ENCODE measurements at regions not wholly inside any gene's neighbourhood (a gene's known extent, or its start where the extent isn't known, plus 50 kb on each side); places are given as distances from the start of the nearest gene placed in this dataset.
A peak's percentile ranks its signal among the peaks of the same experiment; 100 is the strongest.
"Not testable (repeated sequence)": the region's sequence is repeated elsewhere in the genome, so short reads cannot be mapped to it uniquely, and the experiment has no call there.

DNA sequence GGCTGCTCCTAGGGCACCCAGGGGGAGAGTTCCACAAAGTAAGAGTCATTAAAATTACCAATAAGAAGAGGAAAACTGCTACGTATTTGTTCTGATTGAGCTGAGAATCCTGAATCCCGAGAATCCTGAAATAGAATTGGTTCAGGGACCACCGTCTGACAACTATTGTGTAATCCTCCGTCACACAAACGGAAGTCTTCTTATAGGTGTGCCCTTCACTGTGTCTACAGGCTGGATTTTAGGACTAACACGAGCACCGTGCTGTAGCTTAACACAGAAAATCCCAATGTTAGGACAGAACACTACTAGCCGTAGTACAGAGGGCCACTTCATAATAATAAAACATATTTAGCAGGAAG, 50.6 kb upstream of the RNF182 start:
- DNase-seq (ENCODE audit: low spot score) = no peak

DNA sequence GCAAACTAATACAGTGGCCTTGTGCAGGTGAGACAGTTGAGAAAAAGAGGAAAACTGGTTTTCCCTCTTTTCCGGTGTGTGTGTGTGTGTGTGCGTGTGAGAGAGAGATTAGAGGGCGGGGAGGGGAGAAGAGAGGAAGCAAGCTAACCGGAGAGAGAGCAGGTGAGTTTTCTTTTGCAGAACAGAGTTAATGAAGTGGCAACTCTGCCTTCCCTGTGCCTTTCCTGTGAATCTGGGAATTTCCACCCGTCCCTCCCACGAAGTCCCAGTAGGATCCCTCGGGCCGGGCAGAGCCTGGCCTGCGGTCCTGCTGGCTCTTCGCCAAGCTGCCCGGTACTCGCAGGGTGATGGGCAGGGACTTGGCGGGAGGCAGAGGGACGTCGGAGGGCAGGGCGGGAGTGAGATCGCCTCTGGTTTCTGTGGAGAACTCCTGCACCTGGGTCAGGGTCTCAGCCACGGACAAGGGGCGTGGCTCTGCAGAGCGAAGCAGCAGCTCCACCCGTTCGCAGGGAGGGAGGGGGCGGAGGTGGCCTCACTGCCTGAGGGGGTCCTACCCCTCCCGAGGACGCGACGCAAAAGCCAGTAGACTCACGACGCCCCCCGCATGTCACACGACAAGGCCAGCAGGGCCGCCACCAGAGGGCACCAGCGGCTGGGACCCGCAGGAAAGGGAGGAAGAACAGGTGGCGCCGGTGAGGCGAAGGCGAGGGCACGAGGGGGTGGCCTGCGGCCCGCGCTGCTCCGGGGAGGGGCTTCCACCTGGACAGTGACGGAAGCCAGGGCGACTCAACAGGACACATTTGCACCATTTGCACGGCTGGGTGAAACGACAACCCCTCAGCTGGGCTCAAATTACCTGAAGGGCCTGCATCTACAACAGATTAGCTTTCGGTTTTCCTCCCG, 51.2 kb upstream of the RNF182 start:
- DNase-seq (ENCODE audit: low spot score) = peak; percentile 96

DNA sequence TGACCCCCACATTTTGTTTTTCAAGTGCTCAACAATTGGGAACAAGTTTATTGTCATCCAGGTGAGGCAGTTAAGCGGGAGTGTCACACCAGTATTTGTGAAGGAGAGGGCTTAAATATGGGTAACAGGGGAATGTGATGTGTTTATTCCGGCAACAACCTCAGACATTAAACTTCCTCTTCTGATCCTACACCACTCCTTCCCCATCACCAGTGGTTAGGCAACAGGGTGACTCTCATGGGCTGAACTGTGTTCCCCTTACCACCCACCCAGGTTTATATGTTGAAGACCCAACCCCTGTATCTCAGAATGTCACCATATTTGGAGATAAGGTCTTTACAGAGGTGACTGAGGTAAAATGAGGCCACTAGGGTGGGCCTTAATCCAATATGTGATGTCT, 52.1 kb upstream of the RNF182 start:
- no peak for DNase-seq (ENCODE audit: low spot score)

DNA sequence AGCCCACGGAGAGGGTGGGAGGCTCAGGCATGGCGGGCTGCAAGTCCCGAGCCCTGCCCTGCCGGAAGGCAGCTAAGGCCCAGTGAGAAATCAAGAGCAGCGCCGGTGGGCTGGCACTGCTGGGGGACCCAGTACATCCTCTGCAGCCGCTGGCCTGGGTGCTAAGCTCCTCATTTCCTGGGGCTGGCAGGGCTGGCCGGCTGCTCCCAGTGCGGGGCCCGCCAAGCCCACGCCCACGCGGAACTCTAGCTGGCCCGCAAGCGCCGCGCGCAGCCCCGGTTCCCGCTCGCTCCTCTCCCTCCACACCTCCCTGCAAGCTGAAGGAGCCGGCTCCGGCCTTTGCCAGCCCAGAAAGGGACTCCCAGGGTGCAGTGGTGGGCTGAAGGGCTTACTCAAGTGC, 52.7 kb upstream of the RNF182 start:
- not testable (repeated sequence) for DNase-seq (ENCODE audit: low spot score)

DNA sequence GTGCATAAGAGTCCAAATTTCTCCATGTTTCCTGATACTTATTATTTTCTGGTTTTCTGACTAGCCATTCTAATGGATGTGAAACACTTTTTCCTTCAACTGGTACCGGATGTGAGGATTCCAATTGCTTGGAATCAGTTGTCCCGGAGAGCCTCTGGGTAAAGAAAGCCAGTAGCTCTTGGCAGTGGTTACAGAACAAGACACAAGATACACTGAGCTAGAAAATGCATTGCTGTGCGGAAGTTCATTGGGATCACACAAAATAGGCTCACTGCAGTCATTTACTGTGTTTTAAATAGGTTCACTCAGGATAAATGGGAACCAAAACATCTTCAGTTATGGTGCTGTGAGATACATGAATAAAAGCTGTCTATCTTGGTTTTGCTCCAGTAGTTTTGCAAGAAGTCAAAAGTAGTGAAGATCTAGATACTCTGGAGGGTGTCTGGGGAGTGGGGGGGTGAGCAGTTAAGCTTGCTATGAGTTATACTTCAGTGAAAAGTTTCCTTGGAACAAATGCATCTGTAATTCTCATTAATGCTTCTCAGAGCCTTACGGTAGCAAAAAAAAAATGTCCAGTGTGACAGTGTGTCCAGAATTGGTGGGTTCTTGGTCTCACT, 54.4 kb upstream of the RNF182 start:
- no peak for DNase-seq (ENCODE audit: low spot score)

DNA sequence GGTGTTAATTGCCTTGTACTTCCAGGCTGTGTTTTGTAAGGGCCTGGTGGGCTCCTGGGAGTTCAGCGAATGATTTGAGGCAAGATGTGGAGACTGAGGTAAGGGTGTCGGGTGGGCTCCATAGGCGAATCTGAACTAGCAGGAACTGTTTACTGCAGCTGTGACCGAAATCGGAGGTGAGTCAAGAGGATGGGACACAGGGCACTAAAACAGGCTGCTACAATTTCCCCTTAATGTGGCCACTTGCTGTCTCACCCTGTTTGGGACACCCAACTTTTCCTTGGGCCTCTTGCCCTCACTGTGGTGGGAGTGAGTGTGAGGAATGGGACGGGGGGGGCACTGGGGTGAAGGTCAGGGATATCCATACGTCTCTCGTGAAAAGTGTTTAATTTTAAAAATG, 53.9 kb upstream of the MCUR1 start:
- no peak for DNase-seq (ENCODE audit: low spot score)

DNA sequence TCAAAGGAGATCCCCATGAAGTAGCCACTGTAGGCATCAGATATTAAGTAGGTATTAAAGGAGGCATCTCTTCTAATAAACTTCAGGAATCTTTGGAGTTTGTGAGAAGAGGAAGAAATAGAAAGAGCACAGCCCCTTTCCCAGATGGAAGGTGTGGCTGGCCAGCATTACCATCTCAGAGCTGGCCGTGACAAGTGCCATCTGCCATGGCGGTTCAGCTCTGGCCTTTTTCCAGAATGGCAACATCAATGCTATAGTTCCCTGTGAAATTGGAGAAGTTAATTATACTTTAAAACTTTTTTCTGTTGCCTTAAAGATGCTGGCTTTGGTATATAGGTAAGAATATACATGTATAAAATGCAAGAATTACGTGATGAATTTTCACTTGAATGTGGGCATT, 51.9 kb upstream of the MCUR1 start:
- no peak for DNase-seq (ENCODE audit: low spot score)

DNA sequence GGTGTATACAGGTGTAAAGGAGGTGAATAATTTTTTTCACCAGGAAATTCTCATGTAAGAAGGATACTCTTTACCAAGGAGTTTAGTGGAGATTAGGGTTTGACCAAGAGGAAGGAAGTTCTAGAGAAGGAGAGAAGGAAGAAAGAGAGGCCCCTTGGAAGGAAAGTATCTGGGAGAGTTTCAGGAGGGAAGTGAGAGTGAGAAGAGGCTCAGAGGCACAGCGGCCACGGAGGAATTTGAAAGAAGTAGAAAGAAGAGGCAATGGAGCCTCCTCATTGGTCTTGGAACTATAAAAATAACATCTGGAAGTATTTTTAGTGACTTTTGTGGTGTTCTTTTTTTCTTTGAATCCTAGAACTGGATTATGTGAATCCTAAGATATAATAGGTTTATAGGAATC, 50.8 kb upstream of the MCUR1 start:
- no peak for DNase-seq (ENCODE audit: low spot score)

DNA sequence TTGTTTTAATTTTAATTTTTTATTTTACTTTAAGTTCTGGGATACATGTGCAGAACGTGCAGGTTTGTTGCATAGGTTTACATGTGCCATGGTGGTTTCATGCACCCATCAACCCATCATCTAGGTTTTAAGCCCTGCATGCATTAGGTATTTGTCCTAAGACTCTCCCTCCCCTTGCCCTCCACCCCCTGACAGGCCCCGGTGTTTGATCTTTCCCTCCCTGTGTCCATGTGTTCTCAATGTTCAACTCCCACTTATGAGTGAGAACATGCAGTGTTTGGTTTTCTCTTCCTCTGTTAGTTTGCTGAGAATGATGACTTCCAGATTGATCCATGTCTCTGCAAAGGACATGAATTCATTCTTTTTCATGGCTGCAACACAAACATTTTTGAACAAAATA, 50.3 kb upstream of the MCUR1 start:
- DNase-seq (ENCODE audit: low spot score) = not testable (repeated sequence)

Measured in iPS-NIHi11 (cell line).